Smooth muscle cell (in vitro differentiated cells): ENCODE measurements at regions not wholly inside any gene's neighbourhood (a gene's known extent, or its start where the extent isn't known, plus 50 kb on each side); places are given as distances from the start of the nearest gene placed in this dataset.

Source experiments
- DNase-seq: peaks from one replicate; lab custom pipeline; 2025; ENCODE audit not compliant: unreplicated experiment; lab: John Stamatoyannopoulos, UW
- H2AFZ ChIP-seq: fragments of 200-600 bp; sonication (generic); 2 replicates; pipeline ENCODE4 v1.6.0; 2016; ENCODE audit warnings: antibody characterized with exemption, low read depth, mild to moderate bottlenecking
- H3F3A ChIP-seq: fragments of 200-600 bp; sonication (generic); 2 replicates; pipeline ENCODE4 v1.6.0; 2017; ENCODE audit warnings: antibody characterized with exemption, low read depth
- H3K27ac ChIP-seq: fragments of 200-600 bp; sonication (generic); 2 replicates; pipeline ENCODE4 v1.5.1; 2016; ENCODE audit warnings: low read depth, mild to moderate bottlenecking
- H3K27me3 ChIP-seq: fragments of 200-600 bp; sonication (generic); 2 replicates; pipeline ENCODE4 v1.6.1; 2016; ENCODE audit warnings: low read depth, mild to moderate bottlenecking
- H3K36me3 ChIP-seq: fragments of 200-600 bp; sonication (generic); 2 replicates; pipeline ENCODE4 v1.5.1; 2016; ENCODE audit warnings: low read depth
- H3K4me1 ChIP-seq: fragments of 200-600 bp; sonication (generic); 2 replicates; pipeline ENCODE4 v1.5.1; 2016; ENCODE audit warnings: low read depth
- H3K4me2 ChIP-seq: fragments of 200-600 bp; sonication (generic); 2 replicates; pipeline ENCODE4 v1.6.0; 2016; ENCODE audit warnings: mild to moderate bottlenecking
- H3K4me3 ChIP-seq: fragments of 200-600 bp; sonication (generic); 2 replicates; pipeline ENCODE4 v1.5.1; 2016; ENCODE audit warnings: mild to moderate bottlenecking
- H3K79me2 ChIP-seq: fragments of 200-600 bp; sonication (generic); 2 replicates; pipeline ENCODE4 v1.6.0; 2016; ENCODE audit warnings: low read depth, mild to moderate bottlenecking
- H3K9ac ChIP-seq: fragments of 200-600 bp; sonication (generic); 2 replicates; pipeline ENCODE4 v1.6.0; 2016; ENCODE audit warnings: low read depth
- H3K9me3 ChIP-seq: fragments of 200-600 bp; sonication (generic); replicated peaks from 2 replicates; pipeline ENCODE4 v1.5.1; 2016; ENCODE audit warnings: low read depth
- H4K20me1 ChIP-seq: fragments of 200-600 bp; sonication (generic); 2 replicates; pipeline ENCODE4 v1.6.0; 2016; ENCODE audit warnings: low read depth
- whole genome bisulfite sequencing: methylation state at CpG from one replicate; pipeline ENCODE4 v1.1.7; 2016; ENCODE audit warnings: low lambda C conversion rate; 5-methylcytosine and 5-hydroxymethylcytosine counted together
- TF ChIP-seq, protein P1 (sequence below): fragments of 200-600 bp; sonication (generic); IDR thresholded peaks from 2 replicates; pipeline ENCODE4 v1.5.1; 2017; ENCODE audit warnings: borderline replicate concordance, mild to moderate bottlenecking, antibody characterized with exemption; ENCODE audit not compliant: insufficient read depth, poor library complexity, severe bottlenecking

DNA sequence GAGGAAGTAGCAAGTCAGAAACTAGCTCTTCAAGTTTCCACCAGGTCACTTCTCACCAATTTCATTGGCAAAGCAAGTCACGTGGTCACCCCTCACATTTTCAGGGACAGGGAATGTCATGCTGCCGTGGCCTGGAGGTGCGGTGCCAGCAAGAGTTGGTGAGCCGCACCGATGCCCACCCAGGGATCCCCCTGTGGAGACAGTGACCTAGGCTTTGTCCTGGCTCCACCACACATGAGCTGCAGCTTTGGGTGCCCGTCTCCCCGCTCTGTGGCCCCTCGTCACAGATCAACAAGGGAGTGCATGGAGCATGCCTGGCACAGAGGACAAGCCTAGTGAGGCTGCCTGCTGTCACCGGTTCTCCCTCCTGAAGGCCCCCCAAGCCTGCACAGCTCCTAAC lies 226.7 kb upstream of the PPP2R2D start:
- WGBS, result 94% methylated on average over 9 of the region's 9 CpGs
- TF ChIP-seq, protein P1, sequence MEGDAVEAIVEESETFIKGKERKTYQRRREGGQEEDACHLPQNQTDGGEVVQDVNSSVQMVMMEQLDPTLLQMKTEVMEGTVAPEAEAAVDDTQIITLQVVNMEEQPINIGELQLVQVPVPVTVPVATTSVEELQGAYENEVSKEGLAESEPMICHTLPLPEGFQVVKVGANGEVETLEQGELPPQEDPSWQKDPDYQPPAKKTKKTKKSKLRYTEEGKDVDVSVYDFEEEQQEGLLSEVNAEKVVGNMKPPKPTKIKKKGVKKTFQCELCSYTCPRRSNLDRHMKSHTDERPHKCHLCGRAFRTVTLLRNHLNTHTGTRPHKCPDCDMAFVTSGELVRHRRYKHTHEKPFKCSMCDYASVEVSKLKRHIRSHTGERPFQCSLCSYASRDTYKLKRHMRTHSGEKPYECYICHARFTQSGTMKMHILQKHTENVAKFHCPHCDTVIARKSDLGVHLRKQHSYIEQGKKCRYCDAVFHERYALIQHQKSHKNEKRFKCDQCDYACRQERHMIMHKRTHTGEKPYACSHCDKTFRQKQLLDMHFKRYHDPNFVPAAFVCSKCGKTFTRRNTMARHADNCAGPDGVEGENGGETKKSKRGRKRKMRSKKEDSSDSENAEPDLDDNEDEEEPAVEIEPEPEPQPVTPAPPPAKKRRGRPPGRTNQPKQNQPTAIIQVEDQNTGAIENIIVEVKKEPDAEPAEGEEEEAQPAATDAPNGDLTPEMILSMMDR, result no peak
- no peak overlapping the region for H3K4me2 ChIP-seq

DNA sequence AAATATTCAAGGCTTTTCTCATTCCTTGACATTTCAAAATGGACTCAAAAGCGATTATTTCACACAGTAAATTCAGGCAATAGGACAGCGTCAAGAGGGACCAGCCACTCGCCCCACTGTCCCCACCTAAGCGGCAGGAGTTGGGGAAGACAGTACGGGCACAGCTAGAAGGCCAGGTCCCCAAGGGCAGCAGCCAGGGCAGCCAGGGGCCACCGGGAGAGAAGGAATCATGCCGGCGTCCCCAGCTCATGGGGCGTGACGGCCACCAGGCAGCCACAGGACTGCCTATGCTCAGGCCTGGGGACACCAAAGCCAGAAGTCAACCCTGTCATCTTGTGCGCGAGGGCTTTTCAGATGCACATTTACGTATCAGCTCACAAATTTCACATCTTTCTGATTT lies 225.7 kb upstream of the PPP2R2D start:
- Histone ChIP-seq H3K27me3 (peaks cover 5% of the 10 kb centered on the region), H3K9me3 (no peaks in the 10 kb centered on the region), H3K79me2 (no peaks in the 10 kb centered on the region), H3K4me2 (no peak overlapping the region), H3K4me1 (peaks cover 7% of the 10 kb centered on the region), H3K9ac (no peak overlapping the region), H4K20me1 (no peaks in the 10 kb centered on the region), H3F3A (no peaks in the 10 kb centered on the region), H3K27ac (no peak overlapping the region), H3K4me3 (no peak overlapping the region), H3K36me3 (no peaks in the 10 kb centered on the region), H2AFZ (no peak overlapping the region)
- DNase-seq, result no peak
- TF ChIP-seq, protein P1, result no peak
- 86% methylated on average over 13 of the region's 13 CpGs for WGBS

More for the DNA sequence above, 226.7 kb upstream of the PPP2R2D start:
- H3K79me2 ChIP-seq, result no peaks in the 10 kb centered on the region
- no peaks in the 10 kb centered on the region for H3K9me3 ChIP-seq
- H3K9ac ChIP-seq, result no peak overlapping the region
- no peak overlapping the region for H3K27ac ChIP-seq
- H3K36me3 ChIP-seq, result no peaks in the 10 kb centered on the region
- H3F3A ChIP-seq, result no peaks in the 10 kb centered on the region
- no peaks in the 10 kb centered on the region for H4K20me1 ChIP-seq
- H3K4me3 ChIP-seq, result no peak overlapping the region
- peaks cover 5% of the 10 kb centered on the region for H3K27me3 ChIP-seq
- H3K4me1 ChIP-seq, result peaks cover 7% of the 10 kb centered on the region
- no peak overlapping the region for H2AFZ ChIP-seq
- no peak for DNase-seq

DNA sequence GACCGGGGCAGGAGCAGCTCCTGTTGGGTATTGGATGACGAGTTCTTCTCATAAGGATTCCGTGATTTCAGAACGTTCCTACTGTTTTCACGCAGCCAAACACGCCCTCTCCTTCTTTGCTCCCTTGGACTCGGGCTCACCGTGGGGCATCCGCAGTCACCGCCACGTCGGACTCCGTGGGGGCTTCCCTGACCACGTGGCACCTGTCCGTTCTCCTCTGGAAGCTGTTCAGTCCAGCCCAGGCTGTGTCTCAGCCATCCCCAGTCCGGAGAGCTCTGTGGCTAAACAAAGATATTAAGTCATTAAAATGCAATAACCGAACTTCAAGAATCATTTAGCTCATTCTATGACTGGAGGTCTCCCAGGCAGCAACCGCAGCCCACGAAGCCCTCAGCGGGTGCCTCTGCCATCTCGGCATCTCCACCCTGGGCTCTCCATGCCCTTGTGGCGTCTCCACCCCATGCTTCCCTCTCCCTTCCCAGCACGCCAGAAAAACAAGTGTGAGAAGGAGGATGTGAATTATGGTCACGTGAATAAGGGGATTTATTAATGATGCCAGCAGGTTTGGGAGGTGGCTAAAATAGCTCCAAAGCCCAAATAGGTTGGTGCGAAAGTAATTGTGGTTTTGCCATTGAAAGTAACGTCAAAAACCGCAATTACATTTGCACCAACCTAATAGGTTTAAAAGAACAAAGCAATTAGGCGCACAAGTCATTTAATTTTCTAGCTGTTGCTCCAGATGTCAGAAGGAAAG lies 224.6 kb upstream of the PPP2R2D start:
- H3K9me3 ChIP-seq, result no peaks in the 10 kb centered on the region
- WGBS, result 82% methylated on average over 28 of the region's 28 CpGs
- DNase-seq, result no peak

More for the DNA sequence above, 224.6 kb upstream of the PPP2R2D start:
- Histone ChIP-seq H3K36me3 (no peaks in the 10 kb centered on the region), H3K79me2 (no peaks in the 10 kb centered on the region), H4K20me1 (no peaks in the 10 kb centered on the region), H3F3A (no peaks in the 10 kb centered on the region), H3K27me3 (peaks cover 5% of the 10 kb centered on the region), H2AFZ (no peak overlapping the region), H3K4me1 (peaks cover 10% of the 10 kb centered on the region), H3K4me2 (no peak overlapping the region), H3K4me3 (no peak overlapping the region), H3K27ac (no peak overlapping the region), H3K9ac (no peak overlapping the region)
- TF ChIP-seq, protein P1, result no peak
